Astrocyte of the spinal cord (primary cell): ENCODE measurements at regions not wholly inside any gene's neighbourhood (a gene's known extent, or its start where the extent isn't known, plus 50 kb on each side); places are given as distances from the start of the nearest gene placed in this dataset.

Experiments used
- DNase-seq: peaks from one replicate; pipeline ENCODE4 v3.0.0; 2011; ENCODE audit warnings: low read depth, low spot score
- H3K4me3 ChIP-seq: 2 replicates; pipeline ENCODE4 v1.5.1; 2011; ENCODE audit warnings: low read depth, mild to moderate bottlenecking, low read length, moderate library complexity
- CTCF ChIP-seq: IDR thresholded peaks from 2 replicates; pipeline ENCODE4 v1.5.1; 2012; ENCODE audit warnings: low read depth, mild to moderate bottlenecking, low read length, inconsistent platforms
- in situ Hi-C: cut with HindIII; loops from 2 replicates; pipeline ENCODE4 v1.10.0; 2017; ENCODE audit warnings: low sequenced_read_pairs

DNA sequence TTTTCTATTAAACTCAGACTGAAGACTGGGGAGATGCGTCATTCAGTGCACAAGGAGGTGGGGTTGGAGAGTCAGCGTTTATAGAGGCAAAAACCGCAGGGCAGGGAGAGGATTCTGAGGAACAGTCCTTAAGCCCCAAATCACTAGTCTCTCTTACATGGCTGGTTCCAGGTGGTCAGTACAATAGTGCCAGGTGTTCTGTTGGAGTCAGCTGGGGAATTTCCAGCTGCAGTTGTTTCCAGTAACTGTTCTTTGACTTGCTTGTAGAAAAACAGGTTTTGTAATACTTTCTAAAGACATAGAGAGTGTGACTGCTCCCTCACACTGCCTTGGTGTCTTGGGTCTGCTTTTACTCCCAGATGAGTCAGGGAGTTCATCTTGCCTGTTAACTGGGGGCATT, 192.2 kb downstream of the TMTC3 start:
- in situ Hi-C loops, result no loop called here
- no peak for TF ChIP-seq CTCF
- no peak overlapping the region for H3K4me3 ChIP-seq
- DNase-seq, result peak; percentile 72

- in situ Hi-C loops, result no loop called here
- DNase-seq, result no peak
- TF ChIP-seq CTCF, result no peak
- H3K4me3 ChIP-seq, result no peak overlapping the region
Observed at GRCh38 chr12:88336076-88336739, 194.1 kb downstream of the TMTC3 start.

DNA sequence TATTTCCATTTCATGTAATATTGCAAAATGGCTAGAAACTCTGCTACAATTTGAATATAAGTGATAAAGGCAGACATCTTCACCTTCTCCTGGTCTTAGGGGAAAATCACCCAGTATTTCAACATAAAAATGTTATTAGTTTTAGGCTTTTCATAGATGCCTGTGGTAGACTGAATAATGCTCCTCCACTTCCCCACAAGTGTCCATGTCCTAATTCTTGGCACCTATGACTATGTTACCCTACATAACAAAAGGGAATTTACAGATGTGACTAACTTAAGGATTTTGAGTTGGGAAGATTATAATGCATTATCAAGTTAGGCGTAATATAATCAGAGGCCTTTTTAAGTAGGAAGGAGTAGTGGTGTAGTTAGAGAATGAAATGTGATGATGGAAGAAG, 196.4 kb downstream of the TMTC3 start:
- no peak for TF ChIP-seq CTCF
- in situ Hi-C loops, result no loop called here
- H3K4me3 ChIP-seq, result no peak overlapping the region
- DNase-seq, result no peak

DNA sequence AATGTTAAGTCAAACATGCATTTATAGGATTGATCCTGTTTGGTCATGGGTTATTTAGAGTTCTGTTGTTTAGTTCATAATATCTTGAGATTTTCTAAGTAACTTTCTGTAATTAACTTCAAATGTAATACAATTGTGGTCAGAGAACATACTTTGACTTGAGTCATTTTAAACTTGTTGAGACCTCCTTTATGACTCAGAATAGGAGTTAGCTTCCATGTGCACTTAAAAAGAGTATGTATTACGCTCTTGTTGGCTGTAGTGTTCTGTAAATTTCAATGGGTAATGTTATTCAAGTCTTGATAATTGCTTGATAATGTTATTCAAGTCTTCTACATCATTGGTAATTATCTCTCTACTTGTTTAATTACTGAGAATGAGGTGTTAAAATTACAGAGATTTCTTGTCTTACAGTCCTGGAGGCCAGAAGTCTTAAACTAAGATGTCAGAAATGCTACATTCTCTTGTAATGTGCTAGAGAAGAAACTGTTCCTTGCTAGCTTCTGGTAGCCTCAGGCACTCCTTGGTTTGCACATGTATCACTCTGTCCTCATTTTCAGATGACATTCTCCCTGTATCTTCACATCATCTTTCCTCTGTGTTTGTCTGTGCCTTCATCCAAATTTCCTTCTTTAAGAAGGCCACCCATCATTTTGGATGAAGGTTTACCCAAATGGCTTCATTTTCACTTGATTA, 197.3 kb downstream of the TMTC3 start:
- TF ChIP-seq CTCF, result no peak
- peak; percentile 84 for DNase-seq

DNA sequence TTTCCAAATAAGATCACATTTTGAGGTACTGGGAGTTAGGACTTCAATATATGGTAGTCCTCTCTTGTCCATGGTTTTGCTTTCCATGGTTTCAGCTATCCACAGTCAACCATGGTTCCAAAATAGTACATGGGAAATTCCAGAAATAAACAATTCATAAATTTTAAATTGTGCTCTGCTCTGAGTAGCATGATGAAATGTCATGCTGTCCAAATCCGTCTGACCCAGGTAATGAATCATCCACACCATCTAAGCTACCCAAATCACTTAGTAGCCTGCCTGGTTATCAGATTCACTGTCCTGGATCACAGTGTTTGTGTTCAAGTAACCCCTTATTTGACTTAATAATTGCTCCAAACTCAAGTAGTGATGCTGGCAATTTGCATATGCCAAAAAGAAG, 197.9 kb downstream of the TMTC3 start:
- in situ Hi-C loops, result no loop called here
- no peak for TF ChIP-seq CTCF
- no peak for DNase-seq
- no peak overlapping the region for H3K4me3 ChIP-seq

More for the DNA sequence above, 197.3 kb downstream of the TMTC3 start:
- in situ Hi-C loops, result no loop called here
- H3K4me3 ChIP-seq, result no peak overlapping the region

DNA sequence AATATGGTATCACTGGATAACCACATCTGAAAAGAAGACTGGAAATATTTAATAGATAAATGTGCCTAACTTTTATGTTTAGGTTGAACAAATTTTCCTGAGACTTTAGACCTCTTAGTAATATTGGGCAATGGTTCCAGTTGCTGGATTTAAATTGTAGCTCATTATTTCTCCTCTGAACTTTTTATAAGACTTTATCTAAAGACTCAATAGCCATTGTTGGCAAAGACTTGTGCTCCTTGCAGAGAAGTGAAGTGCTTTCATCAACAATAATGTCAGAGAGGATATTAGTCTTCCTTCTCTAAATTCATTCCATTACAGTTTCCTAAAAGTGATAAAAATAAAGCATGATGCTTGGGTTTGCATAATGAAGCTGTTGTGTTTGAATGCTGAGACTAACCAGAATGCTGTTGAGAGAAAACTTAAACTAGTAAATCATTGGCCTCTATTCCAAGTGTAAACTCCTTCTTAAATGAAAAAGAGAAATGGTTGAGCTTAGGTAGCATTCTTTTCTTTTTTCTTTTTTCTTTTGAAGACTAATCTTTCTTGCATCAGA, 200.2 kb downstream of the TMTC3 start:
- no peak overlapping the region for H3K4me3 ChIP-seq
- no peak for TF ChIP-seq CTCF
- DNase-seq, result no peak
- in situ Hi-C loops, result no loop called here
